Astrocyte (in vitro differentiated cells and primary cell): ENCODE measurements at regions not wholly inside any gene's neighbourhood (a gene's known extent, or its start where the extent isn't known, plus 50 kb on each side); places are given as distances from the start of the nearest gene placed in this dataset.

Experiments used
- DNase-seq: peaks from one replicate; pipeline ENCODE4 v3.0.0-alpha.2; 2010; ENCODE audit warnings: low read depth
- FAIRE-seq: peaks from 2 replicates; lab custom pipeline; 2011; peaks lifted over from hg19 to GRCh38; lab: Jason Lieb, UNC
- H2AFZ ChIP-seq: 2 replicates; pipeline ENCODE4 v1.6.0; 2012; ENCODE audit warnings: low read depth, low read length, inconsistent platforms
- H3K27ac ChIP-seq: 2 replicates; pipeline ENCODE4 v1.5.1; 2011; ENCODE audit warnings: low read depth, low read length, inconsistent platforms
- H3K27me3 ChIP-seq: 2 replicates; pipeline ENCODE4 v1.6.0; 2011; ENCODE audit warnings: low read length, inconsistent platforms; ENCODE audit not compliant: insufficient read depth
- H3K36me3 ChIP-seq: 2 replicates; pipeline ENCODE4 v1.5.1; 2011; ENCODE audit warnings: low read length, inconsistent platforms; ENCODE audit not compliant: insufficient read depth
- H3K4me1 ChIP-seq: 2 replicates; pipeline ENCODE4 v1.5.1; 2011; ENCODE audit warnings: low read length, inconsistent platforms; ENCODE audit not compliant: insufficient read depth
- H3K4me2 ChIP-seq: 2 replicates; pipeline ENCODE4 v1.6.0; 2012; ENCODE audit warnings: low read length, inconsistent platforms
- H3K4me3 ChIP-seq: 2 replicates; pipeline ENCODE4 v1.5.1; 2011; ENCODE audit warnings: low read depth, mild to moderate bottlenecking, low read length, inconsistent platforms; ENCODE audit not compliant: insufficient read depth
- H3K79me2 ChIP-seq: 2 replicates; pipeline ENCODE4 v1.6.0; 2012; ENCODE audit warnings: mild to moderate bottlenecking, low read length, inconsistent platforms; ENCODE audit not compliant: insufficient read depth
- H3K9ac ChIP-seq: 2 replicates; pipeline ENCODE4 v1.6.0; 2012; ENCODE audit warnings: mild to moderate bottlenecking, low read length, inconsistent platforms
- H3K9me3 ChIP-seq: 2 replicates; pipeline ENCODE4 v1.5.1; 2012; ENCODE audit warnings: low read depth, mild to moderate bottlenecking, low read length, inconsistent platforms; ENCODE audit not compliant: insufficient read depth
- H4K20me1 ChIP-seq: 2 replicates; pipeline ENCODE4 v1.6.0; 2012; ENCODE audit warnings: low read length, inconsistent platforms; ENCODE audit not compliant: insufficient read depth
- H3K27ac Mint-ChIP-seq: one replicate; pipeline ENCODE4 v1.8.0; 2021; ENCODE audit warnings: mild to moderate bottlenecking, mixed read lengths; ENCODE audit not compliant: unreplicated experiment
- H3K27me3 Mint-ChIP-seq: one replicate; pipeline ENCODE4 v1.8.0; 2021; ENCODE audit warnings: low read depth, mixed read lengths; ENCODE audit not compliant: unreplicated experiment
- H3K36me3 Mint-ChIP-seq: one replicate; pipeline ENCODE4 v1.8.0; 2021; ENCODE audit warnings: low read depth, mixed read lengths; ENCODE audit not compliant: unreplicated experiment
- H3K4me1 Mint-ChIP-seq: one replicate; pipeline ENCODE4 v1.8.0; 2021; ENCODE audit warnings: low read depth, mixed read lengths; ENCODE audit not compliant: unreplicated experiment
- H3K4me3 Mint-ChIP-seq: one replicate; pipeline ENCODE4 v1.8.0; 2021; ENCODE audit warnings: mild to moderate bottlenecking, moderate library complexity, mixed read lengths; ENCODE audit not compliant: unreplicated experiment
- H3K9me3 Mint-ChIP-seq: one replicate; pipeline ENCODE4 v1.8.0; 2021; ENCODE audit warnings: mild to moderate bottlenecking, mixed read lengths; ENCODE audit not compliant: unreplicated experiment
- CTCF ChIP-seq: IDR thresholded peaks from 2 replicates; pipeline ENCODE4 v1.5.1; 2011; ENCODE audit warnings: low read depth, mild to moderate bottlenecking, inconsistent platforms, low read length, moderate library complexity; ENCODE audit not compliant: insufficient read depth
- EZH2 ChIP-seq: IDR thresholded peaks from 2 replicates; pipeline ENCODE4 v1.6.1; 2012; ENCODE audit warnings: mild to moderate bottlenecking, low read length, inconsistent platforms; ENCODE audit not compliant: insufficient read depth

GRCh38 chr14:76958980-76959710 is 69.4 kb downstream of the IRF2BPL start:
- H3K27me3 Mint-ChIP-seq, result no peaks in the 10 kb centered on the region
- Histone ChIP-seq H3K27me3 (no peaks in the 10 kb centered on the region), H3K27ac (peak overlapping the region; percentile 63), H3K4me2 (peak overlapping the region; percentile 84), H2AFZ (peak overlapping the region; percentile 41), H3K36me3 (no peaks in the 10 kb centered on the region), H3K9ac (peak overlapping the region; percentile 49), H3K4me3 (peak overlapping the region; percentile 20), H3K9me3 (no peaks in the 10 kb centered on the region), H3K4me1 (peaks cover 69% of the 10 kb centered on the region), H4K20me1 (no peaks in the 10 kb centered on the region), H3K79me2 (peaks cover 36% of the 10 kb centered on the region)
- H3K27ac Mint-ChIP-seq, result peak overlapping the region; percentile 97
- H3K4me3 Mint-ChIP-seq, result peak overlapping the region; percentile 76
- peak; percentile 89 for DNase-seq
- FAIRE-seq, result no peak
- peaks cover 10% of the 10 kb centered on the region for H3K36me3 Mint-ChIP-seq
- no peaks in the 10 kb centered on the region for H3K9me3 Mint-ChIP-seq
- peaks cover 55% of the 10 kb centered on the region for H3K4me1 Mint-ChIP-seq
- TF ChIP-seq EZH2 (no peak), CTCF (no peak)

GRCh38 chr14:76958020-76958979 is 70.2 kb downstream of the IRF2BPL start:
- peaks cover 8% of the 10 kb centered on the region for H3K36me3 Mint-ChIP-seq
- no peaks in the 10 kb centered on the region for H3K27me3 Mint-ChIP-seq
- H2AFZ ChIP-seq, result no peak overlapping the region
- no peak overlapping the region for H3K4me3 Mint-ChIP-seq
- H3K9me3 Mint-ChIP-seq, result no peaks in the 10 kb centered on the region
- TF ChIP-seq EZH2 (no peak), CTCF (no peak)
- no peaks in the 10 kb centered on the region for H3K27me3 ChIP-seq
- DNase-seq (no peak), FAIRE-seq (no peak)
- peak overlapping the region; percentile 97 for H3K27ac Mint-ChIP-seq
- no peak overlapping the region for H3K4me3 ChIP-seq
- peaks cover 75% of the 10 kb centered on the region for H3K4me1 ChIP-seq
- H3K9me3 ChIP-seq, result no peaks in the 10 kb centered on the region
- no peaks in the 10 kb centered on the region for H4K20me1 ChIP-seq
- H3K79me2 ChIP-seq, result peaks cover 29% of the 10 kb centered on the region
- no peaks in the 10 kb centered on the region for H3K36me3 ChIP-seq
- H3K27ac ChIP-seq, result peak overlapping the region; percentile 63
- H3K4me1 Mint-ChIP-seq, result peaks cover 54% of the 10 kb centered on the region
- H3K4me2 ChIP-seq, result no peak overlapping the region
- no peak overlapping the region for H3K9ac ChIP-seq
